Keratinocyte (primary cell): ENCODE measurements at regions not wholly inside any gene's neighbourhood (a gene's known extent, or its start where the extent isn't known, plus 50 kb on each side); places are given as distances from the start of the nearest gene placed in this dataset.

Experiments
- DNase-seq: peaks from one replicate; pipeline ENCODE4 v3.0.0-alpha.2; 2011; ENCODE audit warnings: low read depth, missing footprints, low spot score
- FAIRE-seq: peaks from 2 replicates; lab custom pipeline; 2011; peaks lifted over from hg19 to GRCh38; lab: Jason Lieb, UNC
- H2AFZ ChIP-seq: 2 replicates; pipeline ENCODE4 v1.6.0; 2012; ENCODE audit warnings: low read length, control low read depth, inconsistent platforms; ENCODE audit not compliant: control insufficient read depth
- H3K27ac ChIP-seq: 2 replicates; pipeline ENCODE4 v1.5.1; 2011; ENCODE audit warnings: low read length; ENCODE audit not compliant: control insufficient read depth, insufficient read depth
- H3K27me3 ChIP-seq: 3 replicates; pipeline ENCODE4 v1.6.0; 2011; ENCODE audit warnings: low read length; ENCODE audit not compliant: control insufficient read depth, insufficient read depth; ENCODE audit errors: extremely low read depth
- H3K36me3 ChIP-seq, 2 experiments: 2 replicates in 1 of 2; 3 replicates in 1 of 2; pipeline ENCODE4 v1.5.1; 2011; ENCODE audit warnings: low read length in 2 of 2, mild to moderate bottlenecking in 1 of 2; ENCODE audit not compliant: control insufficient read depth in 2 of 2, insufficient read depth in 2 of 2; ENCODE audit errors: extremely low read depth in 1 of 2
- H3K4me1 ChIP-seq: 3 replicates; pipeline ENCODE4 v1.5.1; 2011; ENCODE audit warnings: low read length; ENCODE audit not compliant: control insufficient read depth, insufficient read depth; ENCODE audit errors: extremely low read depth
- H3K4me2 ChIP-seq: 3 replicates; pipeline ENCODE4 v1.6.0; 2011; ENCODE audit warnings: low read depth, low read length; ENCODE audit not compliant: control insufficient read depth, insufficient read depth; ENCODE audit errors: extremely low read depth
- H3K4me3 ChIP-seq, 3 experiments: fragments of 200-600 bp in 1 of 3; sonication (generic) in 1 of 3; 2 replicates in 2 of 3; 3 replicates in 1 of 3; pipeline ENCODE4 v1.5.1; 2011 to 2016; ENCODE audit warnings: low read length in 3 of 3, mild to moderate bottlenecking in 3 of 3, control low read depth in 2 of 3, inconsistent platforms in 1 of 3, low read depth in 1 of 3, mixed read lengths in 1 of 3, mixed run types in 1 of 3, moderate library complexity in 1 of 3; ENCODE audit not compliant: control insufficient read depth in 2 of 3, insufficient read depth in 2 of 3; ENCODE audit errors: extremely low read depth in 1 of 3
- H3K79me2 ChIP-seq: 2 replicates; pipeline ENCODE4 v1.6.0; 2012; ENCODE audit warnings: low read length; ENCODE audit not compliant: control insufficient read depth, insufficient read depth
- H3K9ac ChIP-seq: 3 replicates; pipeline ENCODE4 v1.6.0; 2011; ENCODE audit warnings: low read length; ENCODE audit not compliant: control insufficient read depth, insufficient read depth; ENCODE audit errors: extremely low read depth
- H3K9me1 ChIP-seq: 3 replicates; pipeline ENCODE4 v1.6.0; 2011; ENCODE audit warnings: low read length; ENCODE audit not compliant: control insufficient read depth, insufficient read depth; ENCODE audit errors: extremely low read depth
- H3K9me3 ChIP-seq: 2 replicates; pipeline ENCODE4 v1.5.1; 2012; ENCODE audit warnings: low read depth, low read length; ENCODE audit not compliant: control insufficient read depth
- H4K20me1 ChIP-seq: 3 replicates; pipeline ENCODE4 v1.6.0; 2011; ENCODE audit warnings: low read length; ENCODE audit not compliant: control insufficient read depth, insufficient read depth; ENCODE audit errors: extremely low read depth
- EZH2 ChIP-seq: IDR thresholded peaks from one replicate; pipeline ENCODE4 v1.6.1; 2012; ENCODE audit warnings: inconsistent platforms, mild to moderate bottlenecking, low read length, moderate library complexity
- dilution Hi-C: fragments of 300-500 bp; cut with MboI; formaldehyde crosslinking; loops from one replicate; pipeline ENCODE4 v1.7.0; 2020; ENCODE audit warnings: low sequenced_read_pairs; ENCODE audit not compliant: extremely low pct_ligation_motif_present
- TF ChIP-seq, protein P1 (sequence below), 3 experiments: IDR thresholded peaks in 1 of 3; conservative IDR thresholded peaks in 1 of 3; optimal IDR thresholded peaks in 1 of 3; 2 replicates in 2 of 3; 3 replicates in 1 of 3; pipeline versions ENCODE3 to v1.5.1; 2011; ENCODE audit warnings: low read length in 3 of 3, mild to moderate bottlenecking in 3 of 3, moderate library complexity in 2 of 3, control low read depth in 1 of 3, inconsistent platforms in 1 of 3; ENCODE audit not compliant: insufficient read depth in 2 of 3; ENCODE audit errors: extremely low read depth in 1 of 3

DNA sequence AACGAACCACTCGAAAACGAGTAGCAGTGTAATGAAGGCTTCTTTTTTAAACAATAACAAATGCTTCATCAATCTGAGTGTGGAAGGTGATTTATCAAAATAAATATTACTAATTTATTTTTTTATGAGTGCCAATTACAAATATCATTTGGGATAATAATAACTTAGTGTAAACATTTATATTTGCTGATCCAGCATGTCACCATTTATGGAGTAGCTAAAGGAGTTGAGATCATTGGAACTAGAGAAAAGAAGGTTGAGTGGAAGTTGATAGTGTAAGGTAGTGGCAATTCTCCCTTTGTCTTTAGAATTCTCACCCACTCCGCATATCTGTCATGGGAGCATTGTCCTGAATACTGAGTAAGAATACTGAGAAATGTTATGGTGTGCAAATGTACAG, 67.1 kb upstream of the KIF26B start:
- no peak for FAIRE-seq
- dilution Hi-C loops: no loop called here
- no peak for DNase-seq

DNA sequence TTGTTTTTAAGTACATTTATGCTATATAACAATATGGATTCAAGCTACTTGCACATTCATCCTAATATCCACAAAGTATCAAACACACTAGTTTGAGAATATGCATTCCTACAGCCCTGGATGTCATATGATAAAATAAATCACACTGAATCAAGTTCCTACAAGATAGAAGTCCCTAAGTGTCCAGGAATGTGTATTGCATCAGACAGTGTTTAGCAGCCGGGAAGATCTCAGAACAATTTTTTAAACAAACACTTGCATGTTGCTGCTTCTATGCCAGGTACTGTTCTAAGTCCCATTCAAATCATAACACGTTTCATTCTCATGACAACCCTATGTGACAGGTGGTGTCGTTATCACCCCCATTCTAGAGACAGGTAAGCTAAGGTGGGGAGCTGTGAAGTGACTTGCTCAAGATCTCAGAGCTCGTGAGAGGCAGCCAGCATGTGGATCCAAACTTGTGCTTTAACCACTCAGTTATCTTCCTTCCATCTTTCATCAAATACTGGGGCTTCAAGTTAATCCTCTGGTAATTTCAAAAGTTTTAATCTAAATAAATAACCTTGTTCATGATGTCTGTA, 68.3 kb upstream of the KIF26B start:
- H3K79me2 ChIP-seq: no peaks in the 10 kb centered on the region
- FAIRE-seq (peak; percentile 81), DNase-seq (peak; percentile 66)
- H3K9me3 ChIP-seq: no peaks in the 10 kb centered on the region
- H2AFZ ChIP-seq: peak overlapping the region; percentile 45
- dilution Hi-C loops: no loop called here
- TF ChIP-seq, protein P1, sequence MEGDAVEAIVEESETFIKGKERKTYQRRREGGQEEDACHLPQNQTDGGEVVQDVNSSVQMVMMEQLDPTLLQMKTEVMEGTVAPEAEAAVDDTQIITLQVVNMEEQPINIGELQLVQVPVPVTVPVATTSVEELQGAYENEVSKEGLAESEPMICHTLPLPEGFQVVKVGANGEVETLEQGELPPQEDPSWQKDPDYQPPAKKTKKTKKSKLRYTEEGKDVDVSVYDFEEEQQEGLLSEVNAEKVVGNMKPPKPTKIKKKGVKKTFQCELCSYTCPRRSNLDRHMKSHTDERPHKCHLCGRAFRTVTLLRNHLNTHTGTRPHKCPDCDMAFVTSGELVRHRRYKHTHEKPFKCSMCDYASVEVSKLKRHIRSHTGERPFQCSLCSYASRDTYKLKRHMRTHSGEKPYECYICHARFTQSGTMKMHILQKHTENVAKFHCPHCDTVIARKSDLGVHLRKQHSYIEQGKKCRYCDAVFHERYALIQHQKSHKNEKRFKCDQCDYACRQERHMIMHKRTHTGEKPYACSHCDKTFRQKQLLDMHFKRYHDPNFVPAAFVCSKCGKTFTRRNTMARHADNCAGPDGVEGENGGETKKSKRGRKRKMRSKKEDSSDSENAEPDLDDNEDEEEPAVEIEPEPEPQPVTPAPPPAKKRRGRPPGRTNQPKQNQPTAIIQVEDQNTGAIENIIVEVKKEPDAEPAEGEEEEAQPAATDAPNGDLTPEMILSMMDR (optimal IDR thresholded peaks at IDR 0.05 in 1 of 3, IDR thresholded peaks at IDR 0.05 in 1 of 3, conservative IDR thresholded peaks at IDR 0.05 in 1 of 3; ENCODE audit: extremely low read depth in 1 of 3, insufficient read depth in 2 of 3, low read length in 3 of 3): no peak
- TF ChIP-seq EZH2: no peak
- H3K27ac ChIP-seq: peak overlapping the region; percentile 55
- H4K20me1 ChIP-seq: no peaks in the 10 kb centered on the region
- H3K4me3 ChIP-seq: no peak overlapping the region
- H3K9ac ChIP-seq: no peak overlapping the region
- peaks cover 35% of the 10 kb centered on the region for H3K4me1 ChIP-seq
- no peaks in the 10 kb centered on the region for H3K36me3 ChIP-seq
- H3K4me2 ChIP-seq: peak overlapping the region; percentile 67
- H3K27me3 ChIP-seq: no peaks in the 10 kb centered on the region
- no peaks in the 10 kb centered on the region for H3K9me1 ChIP-seq

More for the DNA sequence above, 67.1 kb upstream of the KIF26B start:
- Histone ChIP-seq H3K4me2 (no peak overlapping the region), H3K27me3 (no peaks in the 10 kb centered on the region), H3K9me3 (no peaks in the 10 kb centered on the region), H3K4me3 (no peak overlapping the region), H2AFZ (no peak overlapping the region), H3K4me1 (peaks cover 48% of the 10 kb centered on the region), H4K20me1 (no peaks in the 10 kb centered on the region), H3K79me2 (no peaks in the 10 kb centered on the region), H3K27ac (no peak overlapping the region), H3K9ac (no peak overlapping the region), H3K9me1 (no peaks in the 10 kb centered on the region), H3K36me3 (no peaks in the 10 kb centered on the region)
- no peak for TF ChIP-seq EZH2
- TF ChIP-seq, protein P1 (optimal IDR thresholded peaks at IDR 0.05 in 1 of 3, IDR thresholded peaks at IDR 0.05 in 1 of 3, conservative IDR thresholded peaks at IDR 0.05 in 1 of 3; ENCODE audit: extremely low read depth in 1 of 3, insufficient read depth in 2 of 3, low read length in 3 of 3): no peak
